ENCODE measurements at regions not wholly inside any gene's neighbourhood (a gene's known extent, or its start where the extent isn't known, plus 50 kb on each side); places are given as distances from the start of the nearest gene placed in this dataset.

GRCh38 chr16:64061621-64062020, 1060.2 kb downstream of the CDH11 start:
- TF ChIP-seq CTCF (conservative IDR thresholded peaks at IDR 0.05; ENCODE audit: low read depth, low read length): no peak
- no peak overlapping the region for H3K4me3 ChIP-seq (ENCODE audit: low read depth, low read length)
- DNase-seq (ENCODE audit: low read depth): peak; percentile 15

GRCh38 chr16:64060631-64061030, 1061.2 kb downstream of the CDH11 start:
- DNase-seq (ENCODE audit: low read depth): no peak
- no peak overlapping the region for H3K4me3 ChIP-seq (ENCODE audit: low read depth, low read length)
- no peak for TF ChIP-seq CTCF (conservative IDR thresholded peaks at IDR 0.05; ENCODE audit: low read depth, low read length)

GRCh38 chr16:64058685-64059084, 1063.2 kb downstream of the CDH11 start:
- TF ChIP-seq CTCF (conservative IDR thresholded peaks at IDR 0.05; ENCODE audit: low read depth, low read length): no peak
- H3K4me3 ChIP-seq (ENCODE audit: low read depth, low read length): no peak overlapping the region
- DNase-seq (ENCODE audit: low read depth): no peak

- no peak overlapping the region for H3K4me3 ChIP-seq (ENCODE audit: low read depth, low read length)
- TF ChIP-seq CTCF (conservative IDR thresholded peaks at IDR 0.05; ENCODE audit: low read depth, low read length): peak; percentile 65
- DNase-seq (ENCODE audit: low read depth): no peak
These were observed 1070.0 kb downstream of the CDH11 start for GRCh38 chr16:64051824-64052223.

- no peak for TF ChIP-seq CTCF (conservative IDR thresholded peaks at IDR 0.05; ENCODE audit: low read depth, low read length)
- no peak for DNase-seq (ENCODE audit: low read depth)
- H3K4me3 ChIP-seq (ENCODE audit: low read depth, low read length): no peak overlapping the region
These were observed 1074.0 kb downstream of the CDH11 start for GRCh38 chr16:64047878-64048277.

- H3K4me3 ChIP-seq (ENCODE audit: low read depth, low read length): no peak overlapping the region
- DNase-seq (ENCODE audit: low read depth): no peak
- no peak for TF ChIP-seq CTCF (conservative IDR thresholded peaks at IDR 0.05; ENCODE audit: low read depth, low read length)
These were observed 1074.7 kb downstream of the CDH11 start for GRCh38 chr16:64047207-64047606.

- DNase-seq (ENCODE audit: low read depth): no peak
- H3K4me3 ChIP-seq (ENCODE audit: low read depth, low read length): no peak overlapping the region
- TF ChIP-seq CTCF (conservative IDR thresholded peaks at IDR 0.05; ENCODE audit: low read depth, low read length): no peak
These were observed 1086.5 kb downstream of the CDH11 start for GRCh38 chr16:64035337-64035736.
